CD14-positive monocyte (primary cell): ENCODE measurements at regions not wholly inside any gene's neighbourhood (a gene's known extent, or its start where the extent isn't known, plus 50 kb on each side); places are given as distances from the start of the nearest gene placed in this dataset.

Experiments used
- DNase-seq, 3 donors: peaks; one replicate each; pipeline ENCODE4 v3.0.0-alpha.2; 2011 to 2022
- H2AFZ ChIP-seq: 2 replicates; pipeline ENCODE4 v1.6.0; 2012; ENCODE audit warnings: mild to moderate bottlenecking, low read depth, low read length, inconsistent platforms; ENCODE audit not compliant: insufficient read depth, poor library complexity, severe bottlenecking
- H3K27ac ChIP-seq, 2 donors: 1 replicate in 1 of 2; 2 replicates in 1 of 2; pipeline ENCODE4 v1.5.1; 2012 to 2013; ENCODE audit warnings: low read length in 2 of 2, control low read depth in 1 of 2, inconsistent platforms in 1 of 2, low read depth in 1 of 2, mild to moderate bottlenecking in 1 of 2
- H3K27me3 ChIP-seq, 2 donors: one replicate each; pipeline versions ENCODE4 v1.6.0 to v1.6.1; 2011 to 2013; ENCODE audit warnings: low read length in 2 of 2; ENCODE audit not compliant: control insufficient read depth in 2 of 2, insufficient read depth in 2 of 2
- H3K36me3 ChIP-seq, 2 donors: replicated peaks in 1 of 2; 1 replicate in 1 of 2; 2 replicates in 1 of 2; pipeline versions ENCODE4 v1.5.1 to v1.6.1; 2012 to 2013; ENCODE audit warnings: low read length in 2 of 2, control low read depth in 1 of 2, inconsistent platforms in 1 of 2, mild to moderate bottlenecking in 1 of 2; ENCODE audit not compliant: insufficient read depth in 2 of 2, control insufficient read depth in 1 of 2
- H3K4me1 ChIP-seq, 2 donors: 1 replicate in 1 of 2; 2 replicates in 1 of 2; pipeline versions ENCODE4 v1.5.1 to v1.6.1; 2012 to 2013; ENCODE audit warnings: low read length in 2 of 2, control low read depth in 1 of 2, inconsistent platforms in 1 of 2, mild to moderate bottlenecking in 1 of 2, moderate library complexity in 1 of 2; ENCODE audit not compliant: insufficient read depth in 2 of 2, control insufficient read depth in 1 of 2
- H3K4me2 ChIP-seq: replicated peaks from 2 replicates; pipeline ENCODE3; 2012; ENCODE audit warnings: low read length, moderate library complexity, mild to moderate bottlenecking; ENCODE audit not compliant: poor library complexity, severe bottlenecking; ENCODE audit errors: extremely low read depth
- H3K4me3 ChIP-seq, 3 experiments: fragments of 200-600 bp in 1 of 3; sonication (generic) in 1 of 3; replicated peaks in 1 of 3; 1 replicate in 2 of 3; 2 replicates in 1 of 3; pipeline ENCODE4 v1.5.1; 2011 to 2013; ENCODE audit warnings: low read length in 3 of 3, mild to moderate bottlenecking in 3 of 3, control low read depth in 2 of 3, low read depth in 2 of 3, inconsistent platforms in 1 of 3, moderate library complexity in 1 of 3
- H3K79me2 ChIP-seq: 2 replicates; pipeline ENCODE4 v1.6.0; 2012; ENCODE audit warnings: mild to moderate bottlenecking, control low read depth, inconsistent platforms, low read length, moderate library complexity; ENCODE audit not compliant: insufficient read depth
- H3K9ac ChIP-seq: 2 replicates; pipeline ENCODE4 v1.6.0; 2017; ENCODE audit warnings: low read length, mild to moderate bottlenecking; ENCODE audit not compliant: insufficient read depth, poor library complexity, severe bottlenecking
- H3K9me3 ChIP-seq, 2 donors: replicated peaks in 1 of 2; 1 replicate in 1 of 2; 2 replicates in 1 of 2; pipeline versions ENCODE4 v1.5.1 to v1.6.1; 2012 to 2013; ENCODE audit warnings: low read length in 2 of 2, control low read depth in 1 of 2; ENCODE audit not compliant: control insufficient read depth in 1 of 2, insufficient read depth in 1 of 2
- H4K20me1 ChIP-seq: 2 replicates; pipeline ENCODE4 v1.6.0; 2012; ENCODE audit warnings: mild to moderate bottlenecking, low read length, control low read depth, moderate library complexity; ENCODE audit not compliant: insufficient read depth
- H3K27ac Mint-ChIP-seq, 7 donors: one replicate each; pipeline ENCODE4 v1.8.0; 2020; ENCODE audit warnings: mild to moderate bottlenecking in 7 of 7, mixed read lengths in 7 of 7, moderate library complexity in 6 of 7, inconsistent platforms in 2 of 7
- H3K27me3 Mint-ChIP-seq, 3 donors: one replicate each; pipeline ENCODE4 v1.8.0; 2021 to 2022; ENCODE audit warnings: low read depth in 3 of 3, mild to moderate bottlenecking in 3 of 3, mixed read lengths in 3 of 3, moderate library complexity in 3 of 3, inconsistent platforms in 1 of 3
- H3K36me3 Mint-ChIP-seq, 2 donors: one replicate each; pipeline ENCODE4 v1.8.0; 2020; ENCODE audit warnings: mixed read lengths in 2 of 2, inconsistent platforms in 1 of 2, mild to moderate bottlenecking in 1 of 2
- H3K4me1 Mint-ChIP-seq: one replicate; pipeline ENCODE4 v1.8.0; 2020; ENCODE audit warnings: mild to moderate bottlenecking, mixed read lengths
- H3K4me3 Mint-ChIP-seq, 2 donors: one replicate each; pipeline ENCODE4 v1.8.0; 2020; ENCODE audit warnings: mild to moderate bottlenecking in 2 of 2, mixed read lengths in 2 of 2, moderate library complexity in 1 of 2
- H3K9me3 Mint-ChIP-seq, 7 donors: one replicate each; pipeline ENCODE4 v1.8.0; 2020 to 2022; ENCODE audit warnings: mixed read lengths in 7 of 7, mild to moderate bottlenecking in 6 of 7, moderate library complexity in 6 of 7, inconsistent platforms in 2 of 7
- WGBS: methylation state at CpG from one replicate; pipeline ENCODE4 v1.1.5; 2013; ENCODE audit warnings: missing lambda C conversion rate; ENCODE audit not compliant: insufficient coverage; 5-methylcytosine and 5-hydroxymethylcytosine counted together
- intact Hi-C, 2 donors: fragments of 100-400 bp; cut with micrococcal nuclease; formaldehyde crosslinking; loops; one replicate each; pipeline versions ENCODE4 v1.15.0 to v1.15.1; 2023
- TF ChIP-seq, protein P1 (sequence below): fragments of 200-600 bp; IDR thresholded peaks from one replicate; pipeline ENCODE4 v1.8.0; 2022; ENCODE audit warnings: antibody characterized with exemption, mild to moderate bottlenecking

DNA sequence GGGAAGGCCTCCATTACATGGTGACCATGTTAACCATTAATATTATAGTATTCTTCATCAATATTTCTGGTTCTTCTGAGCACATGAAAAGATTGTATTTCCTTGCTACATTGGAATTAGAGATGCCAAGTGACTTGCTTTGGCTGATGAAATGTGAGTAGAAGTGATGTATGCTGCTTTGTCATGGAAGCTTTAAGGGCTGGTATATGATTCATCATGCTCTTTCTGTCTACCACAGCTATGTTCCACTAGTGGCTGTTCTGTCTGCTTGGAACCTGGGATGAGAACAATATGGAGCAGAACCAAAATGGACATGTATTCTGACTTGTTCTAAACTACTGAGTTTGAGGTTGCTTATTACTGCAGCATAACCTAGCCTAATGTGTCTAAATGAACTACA lies 163.3 kb downstream of the TM2D1 start:
- H3K79me2 ChIP-seq = no peaks in the 10 kb centered on the region
- H3K36me3 Mint-ChIP-seq = peaks cover 0 to 10% of the 10 kb centered on the region in 2 donors
- no peak overlapping the region for H3K9ac ChIP-seq
- peaks cover 12 to 23% (median 20%) of the 10 kb centered on the region in 7 donors for H3K9me3 Mint-ChIP-seq
- DNase-seq = no peak
- no peak overlapping the region for H3K27ac Mint-ChIP-seq
- H3K27me3 ChIP-seq = no peaks in the 10 kb centered on the region
- no peak overlapping the region for H3K27ac ChIP-seq
- TF ChIP-seq, protein P1, sequence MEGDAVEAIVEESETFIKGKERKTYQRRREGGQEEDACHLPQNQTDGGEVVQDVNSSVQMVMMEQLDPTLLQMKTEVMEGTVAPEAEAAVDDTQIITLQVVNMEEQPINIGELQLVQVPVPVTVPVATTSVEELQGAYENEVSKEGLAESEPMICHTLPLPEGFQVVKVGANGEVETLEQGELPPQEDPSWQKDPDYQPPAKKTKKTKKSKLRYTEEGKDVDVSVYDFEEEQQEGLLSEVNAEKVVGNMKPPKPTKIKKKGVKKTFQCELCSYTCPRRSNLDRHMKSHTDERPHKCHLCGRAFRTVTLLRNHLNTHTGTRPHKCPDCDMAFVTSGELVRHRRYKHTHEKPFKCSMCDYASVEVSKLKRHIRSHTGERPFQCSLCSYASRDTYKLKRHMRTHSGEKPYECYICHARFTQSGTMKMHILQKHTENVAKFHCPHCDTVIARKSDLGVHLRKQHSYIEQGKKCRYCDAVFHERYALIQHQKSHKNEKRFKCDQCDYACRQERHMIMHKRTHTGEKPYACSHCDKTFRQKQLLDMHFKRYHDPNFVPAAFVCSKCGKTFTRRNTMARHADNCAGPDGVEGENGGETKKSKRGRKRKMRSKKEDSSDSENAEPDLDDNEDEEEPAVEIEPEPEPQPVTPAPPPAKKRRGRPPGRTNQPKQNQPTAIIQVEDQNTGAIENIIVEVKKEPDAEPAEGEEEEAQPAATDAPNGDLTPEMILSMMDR = no peak
- no peaks in the 10 kb centered on the region for H3K36me3 ChIP-seq
- intact Hi-C loops = no loop called here
- no peaks in the 10 kb centered on the region for H4K20me1 ChIP-seq
- no peak overlapping the region for H3K4me3 Mint-ChIP-seq
- no peak overlapping the region for H2AFZ ChIP-seq
- H3K4me1 ChIP-seq = no peaks in the 10 kb centered on the region
- no peaks in the 10 kb centered on the region for H3K4me1 Mint-ChIP-seq
- no peak overlapping the region for H3K4me3 ChIP-seq
- H3K4me2 ChIP-seq = no peak overlapping the region
- H3K27me3 Mint-ChIP-seq = peaks cover 0 to 1% (median 0%) of the 10 kb centered on the region in 3 donors
- H3K9me3 ChIP-seq = peaks cover 14 to 19% of the 10 kb centered on the region in 2 donors

DNA sequence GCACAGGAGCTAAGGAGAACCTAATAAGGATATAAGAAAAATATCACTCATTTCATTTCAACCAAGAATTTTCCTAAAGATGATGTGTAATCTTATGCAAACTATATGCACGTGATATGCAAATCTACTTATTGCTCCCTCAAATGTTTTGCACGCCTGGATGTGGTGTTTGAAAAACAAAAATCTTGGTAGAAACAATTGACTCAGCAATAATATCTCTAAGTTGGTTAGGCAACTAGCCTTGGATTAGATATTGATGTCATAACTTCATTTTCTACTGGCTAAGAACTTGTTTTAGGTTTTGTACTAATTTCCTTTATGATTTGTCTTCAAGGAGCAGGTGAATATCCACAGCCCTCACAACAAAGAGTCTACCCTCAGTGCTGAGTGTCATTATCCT lies 164.6 kb downstream of the TM2D1 start:
- no peak overlapping the region for H2AFZ ChIP-seq
- no peak for DNase-seq
- Mint-ChIP-seq H3K4me3 (no peak overlapping the region), H3K9me3 (peaks cover 9 to 23% (median 17%) of the 10 kb centered on the region in 7 donors), H3K36me3 (peaks cover 0 to 5% of the 10 kb centered on the region in 2 donors), H3K27me3 (peaks cover 0 to 1% (median 0%) of the 10 kb centered on the region in 3 donors), H3K27ac (no peak overlapping the region), H3K4me1 (no peaks in the 10 kb centered on the region)
- no peaks in the 10 kb centered on the region for H3K27me3 ChIP-seq
- H4K20me1 ChIP-seq = no peaks in the 10 kb centered on the region
- no CpG with 5 or more reads among the region's 2 CpGs for WGBS
- H3K36me3 ChIP-seq = no peaks in the 10 kb centered on the region
- peaks cover 2 to 16% of the 10 kb centered on the region in 2 donors for H3K9me3 ChIP-seq
- no peaks in the 10 kb centered on the region for H3K4me1 ChIP-seq
- TF ChIP-seq, protein P1 = no peak
- no peak overlapping the region for H3K27ac ChIP-seq
- no peak overlapping the region for H3K9ac ChIP-seq
- no peak overlapping the region for H3K4me3 ChIP-seq
- no peak overlapping the region for H3K4me2 ChIP-seq
- intact Hi-C loops = no loop called here
- no peaks in the 10 kb centered on the region for H3K79me2 ChIP-seq
